T47D (cell line): ENCODE measurements at regions not wholly inside any gene's neighbourhood (a gene's known extent, or its start where the extent isn't known, plus 50 kb on each side); places are given as distances from the start of the nearest gene placed in this dataset.

Experiments
- DNase-seq, 2 experiments: peaks; one replicate each; pipeline versions ENCODE4 v3.0.0 to v3.0.0-alpha.2; 2011 to 2012; ENCODE audit warnings: low read depth in 1 of 2, low spot score in 1 of 2
- JUND ChIP-seq: IDR thresholded peaks from 2 replicates; pipeline ENCODE4 v1.6.1; 2012; ENCODE audit warnings: low read depth
- in situ Hi-C: cut with HindIII; loops from 2 replicates; pipeline ENCODE4 v1.10.0; 2016; ENCODE audit warnings: low sequenced_read_pairs, low pct_unique_long_range_greater_than_20kb

DNA sequence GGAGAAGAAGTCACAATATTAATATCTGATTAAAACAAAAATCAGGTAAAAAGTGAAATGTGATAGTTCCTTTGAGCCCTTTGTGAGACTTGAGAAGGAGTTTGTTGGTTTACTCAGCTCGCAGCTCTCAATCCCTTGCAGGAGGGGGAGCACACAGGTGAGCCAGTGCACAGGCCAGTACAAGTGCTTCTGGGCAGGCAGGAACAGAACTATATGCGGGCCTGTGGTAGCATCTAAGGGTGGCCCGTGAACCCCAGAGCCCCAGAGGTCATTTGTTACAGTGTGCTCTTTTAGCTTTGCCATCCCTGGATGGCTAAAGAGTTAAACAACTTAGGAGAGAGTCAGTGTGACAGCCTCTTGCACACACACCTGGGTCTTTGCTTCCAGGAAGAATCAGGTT is 215.3 kb upstream of the EDIL3 start:
- no peak for DNase-seq
- in situ Hi-C loops, result no loop called here
- TF ChIP-seq JUND, result no peak

DNA sequence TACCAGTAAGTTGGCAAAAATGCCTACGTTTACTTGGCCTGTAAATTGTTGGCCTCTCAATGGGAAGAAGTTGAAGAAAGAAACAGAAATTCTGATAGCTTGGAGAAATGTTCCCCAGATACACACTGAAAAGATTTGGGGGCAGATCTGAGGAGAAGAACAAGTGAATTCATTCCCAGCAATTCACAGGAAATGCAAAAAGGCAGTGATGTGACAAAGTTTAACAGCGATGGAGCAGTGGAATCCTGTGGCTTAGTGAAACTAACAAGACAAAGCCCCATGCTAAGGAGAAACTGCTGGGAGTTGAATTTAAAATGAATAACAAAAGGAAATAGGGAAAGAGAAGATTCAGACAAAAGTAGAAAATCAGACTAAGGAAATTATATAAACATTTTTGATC is 213.2 kb upstream of the EDIL3 start:
- in situ Hi-C loops, result no loop called here
- no peak for TF ChIP-seq JUND
- no peak for DNase-seq

DNA sequence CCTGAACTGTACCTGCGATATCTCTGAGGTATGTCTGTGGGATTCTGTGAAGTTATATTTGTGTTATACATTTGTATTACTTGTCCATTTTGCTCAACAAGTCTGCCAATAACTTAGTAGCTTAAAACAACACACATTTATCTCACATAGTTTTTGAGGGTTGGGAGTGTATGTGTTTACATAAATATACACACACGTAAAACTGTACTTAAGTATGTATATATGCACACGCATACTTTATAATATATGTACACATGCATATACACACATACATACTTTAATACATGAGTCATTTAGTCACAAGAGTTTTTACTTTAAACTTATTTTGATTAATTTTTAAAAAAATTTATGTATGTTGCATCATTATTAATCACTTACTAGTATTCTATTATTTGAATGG is 205.9 kb upstream of the EDIL3 start:
- in situ Hi-C loops, result no loop called here
- no peak for TF ChIP-seq JUND
- no peak for DNase-seq

DNA sequence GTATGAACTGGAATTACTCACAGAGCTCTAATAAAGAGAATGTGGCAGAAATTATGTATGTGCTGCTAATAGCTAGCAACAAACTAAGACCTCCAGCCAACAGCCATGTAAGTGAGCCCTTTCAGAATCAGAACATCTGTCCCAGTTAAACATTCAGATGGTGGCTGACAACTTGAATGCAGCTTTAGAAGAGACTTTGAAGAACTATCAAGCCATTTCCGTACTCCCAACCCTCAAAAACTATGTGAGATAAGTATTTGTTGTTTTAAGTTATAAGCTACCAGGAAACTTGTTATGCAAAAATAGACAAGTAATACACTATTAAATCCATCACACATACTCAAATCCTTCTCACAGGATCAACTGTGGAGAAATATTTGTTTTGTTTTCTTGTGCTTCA is 205.2 kb upstream of the EDIL3 start:
- no peak for TF ChIP-seq JUND
- in situ Hi-C loops, result no loop called here
- DNase-seq, result no peak

DNA sequence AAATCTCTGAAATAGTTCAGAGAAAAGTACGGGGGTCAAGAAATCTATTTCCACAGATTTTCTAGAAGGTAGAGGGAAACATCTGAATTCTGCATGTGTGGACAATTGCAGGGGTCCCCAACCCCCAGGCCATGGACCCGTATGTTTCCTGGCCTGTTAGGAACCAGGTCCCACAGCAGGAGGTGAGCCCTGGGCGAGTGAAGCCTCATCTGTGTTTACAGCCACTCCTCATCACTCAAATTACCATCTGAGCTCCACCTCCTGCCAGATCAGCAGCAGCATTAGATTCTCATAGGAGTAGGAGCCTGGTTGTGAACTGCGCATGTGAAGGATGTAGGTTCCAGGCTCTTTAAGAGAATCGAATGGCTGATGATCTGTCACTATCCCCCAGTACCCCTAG is 200.5 kb upstream of the EDIL3 start:
- in situ Hi-C loops, result no loop called here
- no peak for TF ChIP-seq JUND
- no peak for DNase-seq

DNA sequence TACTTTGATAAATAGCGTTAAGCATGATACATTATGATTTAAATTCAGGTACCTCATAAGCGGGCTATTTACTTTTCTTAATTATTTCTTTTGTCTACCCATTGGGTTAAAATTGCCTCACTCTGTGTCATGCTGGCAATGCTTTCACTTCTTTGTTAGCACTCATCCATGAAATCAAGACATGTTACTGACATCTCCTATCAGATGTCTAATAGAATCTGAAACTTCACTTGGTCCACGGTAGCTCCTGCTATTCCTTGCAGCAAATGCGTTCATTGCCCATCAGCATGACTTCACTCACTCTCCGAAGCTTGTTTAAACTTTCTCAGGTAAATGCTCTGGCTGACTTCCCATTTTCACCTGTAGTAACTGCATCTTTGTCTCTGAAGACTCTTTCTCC is 193.5 kb upstream of the EDIL3 start:
- no peak for DNase-seq
- in situ Hi-C loops, result no loop called here
- TF ChIP-seq JUND, result no peak

DNA sequence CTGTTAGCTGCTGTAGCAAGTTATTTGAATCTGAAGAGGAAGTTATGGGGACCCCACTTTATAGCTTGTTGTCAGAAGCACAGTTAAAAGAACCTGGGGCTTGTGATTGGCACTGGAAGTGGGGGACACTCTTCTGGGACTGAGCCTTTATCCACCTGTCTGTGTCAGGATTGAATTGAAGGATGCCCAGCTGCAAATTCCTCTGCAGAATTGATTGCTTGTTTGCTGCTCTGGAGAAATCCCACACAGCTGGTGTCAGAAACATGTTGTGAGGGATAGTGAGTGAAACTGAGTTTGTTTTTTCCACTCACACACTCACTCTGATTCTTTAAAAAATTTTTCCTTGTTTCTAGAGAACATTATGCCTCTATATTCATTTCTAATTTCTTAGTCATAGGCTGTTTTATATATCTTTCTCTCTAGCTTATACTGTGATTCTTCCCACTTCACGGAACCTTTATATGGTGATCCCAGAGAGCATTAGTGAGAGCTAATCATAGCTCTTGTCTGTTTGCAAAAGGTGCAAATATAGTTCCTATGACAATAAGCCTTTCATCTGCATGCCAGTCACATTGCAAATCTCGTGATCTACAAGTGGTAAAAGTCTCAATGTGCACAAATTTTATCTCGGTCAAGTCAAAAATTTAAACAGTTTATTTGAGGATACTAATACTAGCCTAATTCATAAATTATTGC is 188.5 kb upstream of the EDIL3 start:
- DNase-seq, result no peak
- in situ Hi-C loops, result no loop called here
- TF ChIP-seq JUND, result no peak

DNA sequence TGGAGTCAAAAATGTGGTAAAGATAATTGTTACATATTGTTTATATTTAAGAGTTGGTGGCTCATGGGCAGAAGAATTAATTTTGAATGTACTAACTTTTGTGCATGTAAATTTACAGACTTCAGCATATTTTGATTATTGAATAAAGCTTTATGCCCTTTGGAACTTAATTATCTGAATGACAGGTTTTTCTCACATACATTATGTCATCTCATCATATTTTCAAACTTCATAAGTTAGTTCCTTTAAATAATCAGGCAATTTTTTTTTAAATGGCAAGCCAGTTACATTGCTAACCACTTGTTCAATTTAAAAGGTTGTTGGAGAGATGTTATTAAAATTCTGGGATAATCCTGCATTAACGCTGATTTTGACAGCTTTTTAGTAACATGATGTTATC is 184.6 kb upstream of the EDIL3 start:
- DNase-seq, result no peak
- in situ Hi-C loops, result no loop called here

DNA sequence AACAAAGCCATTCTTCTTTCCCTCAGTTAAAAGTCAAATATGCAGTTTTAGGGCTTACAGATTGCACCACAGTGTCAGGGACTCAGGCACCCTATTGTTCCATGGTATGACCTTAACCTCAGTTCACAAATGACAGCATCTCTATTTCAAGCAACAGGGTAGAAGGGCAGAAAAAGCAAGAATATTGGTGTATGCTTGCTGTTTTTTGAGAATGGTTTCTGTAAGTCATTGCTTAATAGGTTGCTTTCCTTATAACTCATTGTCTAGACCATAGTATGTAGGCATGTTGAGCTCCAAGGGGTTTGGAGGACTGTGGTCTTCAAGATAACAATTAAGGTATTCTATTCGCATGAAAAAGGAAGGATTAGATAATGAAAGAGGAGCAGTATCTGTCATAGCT is 183.5 kb upstream of the EDIL3 start:
- in situ Hi-C loops, result no loop called here
- TF ChIP-seq JUND, result no peak
- no peak for DNase-seq

More for the DNA sequence above, 184.6 kb upstream of the EDIL3 start:
- TF ChIP-seq JUND, result no peak

DNA sequence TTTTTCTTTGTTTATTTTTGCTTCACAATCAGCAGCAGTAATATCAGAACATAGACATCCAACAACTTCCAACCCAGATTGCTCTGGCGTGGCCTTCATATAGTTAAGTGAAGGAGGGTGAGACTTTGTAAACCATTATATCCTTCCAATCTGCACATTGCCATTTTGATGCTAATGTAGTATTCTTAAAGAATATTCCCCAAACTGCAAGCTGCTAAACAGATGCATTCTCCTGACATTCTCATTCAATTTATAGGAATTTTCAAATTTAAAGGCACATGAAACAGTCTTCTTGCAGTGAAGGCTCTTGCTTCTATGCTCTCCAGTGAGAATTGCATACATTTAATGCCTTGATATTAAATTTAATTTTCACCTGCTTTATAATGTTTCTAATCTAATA is 181.2 kb upstream of the EDIL3 start:
- in situ Hi-C loops, result no loop called here
- DNase-seq, result no peak
- TF ChIP-seq JUND, result no peak

DNA sequence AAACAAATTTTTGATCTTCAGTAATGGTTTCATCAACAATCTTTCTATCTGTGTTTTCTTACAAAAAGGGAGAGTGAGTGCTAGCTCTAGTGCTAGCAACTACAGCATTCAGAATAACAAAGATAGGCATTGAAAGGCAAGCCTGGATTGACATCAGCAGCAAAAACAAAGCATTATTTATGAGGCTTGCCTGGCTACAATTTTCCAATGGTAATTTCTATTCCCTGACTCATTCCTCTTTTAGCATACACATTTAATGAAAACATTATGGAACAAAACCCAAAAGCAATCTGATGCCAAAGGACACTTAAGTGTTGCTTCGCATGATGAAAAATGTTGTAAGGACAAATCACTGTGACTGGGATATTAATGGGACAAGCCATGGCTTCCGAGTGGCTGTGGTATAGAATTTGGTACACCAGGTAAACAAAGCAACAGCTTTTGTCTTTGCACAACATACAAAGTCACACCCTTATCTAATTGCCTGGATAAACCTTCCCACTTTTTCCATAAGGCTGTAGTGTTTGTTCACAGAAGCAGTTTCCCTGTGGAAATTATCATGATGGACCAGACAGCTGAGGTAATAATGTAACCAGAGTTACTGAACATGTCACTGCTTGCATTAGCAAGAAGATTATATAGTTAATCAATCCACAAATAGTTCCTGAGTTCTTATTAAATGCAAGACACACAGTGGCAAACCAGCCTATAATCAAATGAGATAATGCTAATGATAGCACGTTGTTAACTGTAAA is 179.8 kb upstream of the EDIL3 start:
- no peak for DNase-seq
- TF ChIP-seq JUND, result no peak
- in situ Hi-C loops, result no loop called here

DNA sequence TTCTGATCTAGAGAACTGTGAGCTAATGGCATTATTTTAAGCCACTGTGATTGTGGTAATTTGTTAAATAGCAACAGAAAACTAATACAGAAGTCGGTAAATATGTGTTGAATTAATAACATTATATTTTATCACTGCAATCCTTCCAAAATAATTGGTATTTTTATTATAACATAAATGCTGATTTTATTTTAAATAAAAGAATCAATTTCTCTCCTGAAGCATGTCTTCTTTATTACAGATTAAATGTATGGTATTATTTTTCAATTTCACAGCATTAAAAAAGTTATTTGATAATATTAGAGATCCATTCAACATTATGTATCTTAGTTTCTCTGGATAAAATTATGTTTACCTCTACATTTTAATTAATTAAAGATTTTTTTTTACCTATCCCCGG is 165.5 kb upstream of the EDIL3 start:
- DNase-seq, result no peak
- no peak for TF ChIP-seq JUND

DNA sequence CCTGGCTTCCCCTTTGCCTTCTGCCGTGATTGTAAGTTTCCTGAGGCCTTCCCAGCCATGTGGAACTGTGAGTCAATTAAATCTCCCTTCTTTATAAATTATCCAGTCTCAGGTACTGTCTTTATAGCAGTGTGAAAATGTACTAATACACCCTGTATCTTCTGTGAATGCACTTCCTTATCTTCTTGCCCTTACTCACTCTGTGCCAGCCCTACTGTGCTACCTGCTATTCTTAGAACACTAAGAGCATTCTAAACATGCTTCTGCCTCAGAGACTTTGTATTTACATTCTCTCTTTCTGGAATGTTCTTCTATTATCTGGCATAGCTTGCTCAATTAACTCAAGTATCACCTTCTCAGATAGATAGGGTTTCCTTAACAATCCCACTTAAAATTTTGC is 164.4 kb upstream of the EDIL3 start:
- TF ChIP-seq JUND, result no peak
- in situ Hi-C loops, result no loop called here
- no peak for DNase-seq

More for the DNA sequence above, 165.5 kb upstream of the EDIL3 start:
- in situ Hi-C loops, result no loop called here
